Neutrophil (primary cell): ENCODE measurements at regions not wholly inside any gene's neighbourhood (a gene's known extent, or its start where the extent isn't known, plus 50 kb on each side); places are given as distances from the start of the nearest gene placed in this dataset.

Source experiments
- H3K27ac ChIP-seq: fragments of 200-600 bp; sonication (generic); 2 replicates; pipeline ENCODE4 v1.5.1; 2016; ENCODE audit warnings: mild to moderate bottlenecking, moderate library complexity
- H3K27me3 ChIP-seq: fragments of 200-600 bp; sonication (generic); 2 replicates; pipeline ENCODE4 v1.6.0; 2016; ENCODE audit warnings: mild to moderate bottlenecking
- H3K36me3 ChIP-seq: fragments of 200-600 bp; sonication (generic); 2 replicates; pipeline ENCODE4 v1.5.1; 2017
- H3K4me1 ChIP-seq, 2 experiments: fragments of 200-600 bp in 1 of 2; sonication (generic) in 1 of 2; 1 replicate in 1 of 2; 2 replicates in 1 of 2; pipeline versions ENCODE4 v1.5.1 to v1.6.1; 2013 to 2016; ENCODE audit warnings: low read depth in 1 of 2, low read length in 1 of 2, mild to moderate bottlenecking in 1 of 2, moderate library complexity in 1 of 2; ENCODE audit not compliant: control insufficient read depth in 1 of 2, insufficient read depth in 1 of 2
- H3K4me3 ChIP-seq, 2 experiments: fragments of 200-600 bp in 1 of 2; sonication (generic) in 1 of 2; 1 replicate in 1 of 2; 2 replicates in 1 of 2; pipeline ENCODE4 v1.5.1; 2013 to 2016; ENCODE audit warnings: low read depth in 1 of 2, low read length in 1 of 2, mild to moderate bottlenecking in 1 of 2, moderate library complexity in 1 of 2
- H3K9me3 ChIP-seq: fragments of 200-600 bp; sonication (generic); 2 replicates; pipeline ENCODE4 v1.5.1; 2016
- TF ChIP-seq, protein P1 (sequence below): fragments of 200-600 bp; sonication (generic); IDR thresholded peaks from 2 replicates; pipeline ENCODE4 v1.5.1; 2016; ENCODE audit warnings: antibody characterized with exemption

DNA sequence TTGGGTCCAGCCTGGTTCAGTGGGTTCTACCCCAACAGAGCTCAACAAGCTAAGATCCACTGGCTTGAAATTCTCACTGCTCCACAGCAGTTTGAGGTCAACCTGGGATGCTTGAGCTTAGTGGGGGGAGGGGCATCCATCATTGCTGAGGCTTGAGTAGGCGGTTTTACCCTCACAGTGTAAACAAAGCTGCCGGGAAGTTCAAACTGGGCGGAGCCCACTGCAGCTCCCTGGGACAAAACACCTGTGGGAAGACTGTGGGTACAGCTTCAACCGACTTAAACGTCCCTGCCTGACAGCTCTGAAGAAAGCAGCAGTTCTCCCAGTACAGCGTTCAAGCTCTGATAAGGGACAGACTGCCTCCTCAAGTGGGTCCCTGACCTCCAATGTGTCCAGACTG, 1161.9 kb downstream of the UQCRFS1 start:
- H3K9me3 ChIP-seq, result peaks cover 5% of the 10 kb centered on the region
- H3K27me3 ChIP-seq, result no peaks in the 10 kb centered on the region
- no peaks in the 10 kb centered on the region for H3K36me3 ChIP-seq
- H3K4me3 ChIP-seq, result no peak overlapping the region
- H3K4me1 ChIP-seq, result no peaks in the 10 kb centered on the region
- TF ChIP-seq, protein P1, sequence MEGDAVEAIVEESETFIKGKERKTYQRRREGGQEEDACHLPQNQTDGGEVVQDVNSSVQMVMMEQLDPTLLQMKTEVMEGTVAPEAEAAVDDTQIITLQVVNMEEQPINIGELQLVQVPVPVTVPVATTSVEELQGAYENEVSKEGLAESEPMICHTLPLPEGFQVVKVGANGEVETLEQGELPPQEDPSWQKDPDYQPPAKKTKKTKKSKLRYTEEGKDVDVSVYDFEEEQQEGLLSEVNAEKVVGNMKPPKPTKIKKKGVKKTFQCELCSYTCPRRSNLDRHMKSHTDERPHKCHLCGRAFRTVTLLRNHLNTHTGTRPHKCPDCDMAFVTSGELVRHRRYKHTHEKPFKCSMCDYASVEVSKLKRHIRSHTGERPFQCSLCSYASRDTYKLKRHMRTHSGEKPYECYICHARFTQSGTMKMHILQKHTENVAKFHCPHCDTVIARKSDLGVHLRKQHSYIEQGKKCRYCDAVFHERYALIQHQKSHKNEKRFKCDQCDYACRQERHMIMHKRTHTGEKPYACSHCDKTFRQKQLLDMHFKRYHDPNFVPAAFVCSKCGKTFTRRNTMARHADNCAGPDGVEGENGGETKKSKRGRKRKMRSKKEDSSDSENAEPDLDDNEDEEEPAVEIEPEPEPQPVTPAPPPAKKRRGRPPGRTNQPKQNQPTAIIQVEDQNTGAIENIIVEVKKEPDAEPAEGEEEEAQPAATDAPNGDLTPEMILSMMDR, result no peak
- no peak overlapping the region for H3K27ac ChIP-seq

DNA sequence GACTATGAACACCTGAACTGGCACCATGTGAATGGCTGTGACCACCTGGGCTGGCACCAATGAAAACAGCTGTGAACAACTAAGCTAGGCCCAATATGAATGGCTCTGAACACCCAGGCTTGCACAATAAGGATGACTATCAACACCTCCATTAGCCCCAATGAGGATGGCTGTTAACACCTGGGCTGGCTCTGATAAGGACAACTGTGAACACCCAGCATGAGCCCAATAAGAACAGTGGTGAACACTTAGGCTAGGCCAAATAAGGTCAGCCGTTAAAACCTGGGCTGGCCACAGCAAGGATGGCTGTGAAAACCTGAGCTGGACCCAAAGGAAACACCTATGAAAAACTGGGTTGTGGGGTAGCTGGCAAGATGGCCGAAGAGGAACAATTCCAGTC, 1163.1 kb downstream of the UQCRFS1 start:
- no peaks in the 10 kb centered on the region for H3K27me3 ChIP-seq
- H3K4me1 ChIP-seq, result no peaks in the 10 kb centered on the region
- H3K4me3 ChIP-seq, result no peak overlapping the region
- H3K9me3 ChIP-seq, result peaks cover 5% of the 10 kb centered on the region
- TF ChIP-seq, protein P1, result no peak
- no peaks in the 10 kb centered on the region for H3K36me3 ChIP-seq
- no peak overlapping the region for H3K27ac ChIP-seq

DNA sequence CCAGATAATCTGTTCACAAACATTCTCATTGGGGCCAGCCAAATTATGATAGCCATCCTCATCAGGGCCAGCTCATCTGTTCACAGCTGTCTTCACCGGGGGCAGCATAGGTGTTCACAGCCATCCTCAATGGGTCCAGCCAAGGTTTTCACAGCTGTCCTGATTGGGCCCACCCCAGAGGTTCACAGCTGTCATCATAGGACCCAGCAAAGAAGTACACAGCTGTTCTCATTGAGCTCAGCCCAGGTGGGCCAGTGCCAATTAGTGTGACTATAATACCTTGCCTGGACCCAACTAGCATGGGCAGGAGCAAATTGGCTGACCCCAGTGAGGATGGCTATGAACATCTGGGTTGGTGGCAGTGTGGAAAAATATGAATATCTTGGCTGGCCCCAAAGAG, 1166.0 kb downstream of the UQCRFS1 start:
- peaks cover 5% of the 10 kb centered on the region for H3K9me3 ChIP-seq
- no peak overlapping the region for H3K4me3 ChIP-seq
- no peaks in the 10 kb centered on the region for H3K4me1 ChIP-seq
- TF ChIP-seq, protein P1, result no peak
- H3K36me3 ChIP-seq, result no peaks in the 10 kb centered on the region
- H3K27ac ChIP-seq, result no peak overlapping the region
- no peaks in the 10 kb centered on the region for H3K27me3 ChIP-seq

DNA sequence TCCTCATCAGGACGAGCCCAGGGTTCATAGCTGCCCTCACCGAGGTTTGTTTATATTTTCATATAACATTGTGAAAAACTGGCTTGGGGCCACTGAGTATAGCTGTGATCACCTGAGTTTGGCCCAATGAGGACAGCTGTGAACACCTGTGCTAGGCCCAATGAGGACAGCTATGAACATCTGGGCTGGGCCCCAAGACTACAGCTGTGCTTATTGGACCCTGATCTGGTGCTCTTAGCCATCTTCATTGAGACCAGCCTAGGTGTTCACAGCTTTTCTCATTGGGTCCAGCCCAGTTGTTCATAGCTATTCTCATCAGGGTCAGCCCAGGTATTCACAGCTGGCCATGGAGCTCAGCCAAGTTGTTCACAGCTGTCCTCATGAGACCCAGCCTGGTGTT, 1167.3 kb downstream of the UQCRFS1 start:
- TF ChIP-seq, protein P1, result no peak
- no peaks in the 10 kb centered on the region for H3K36me3 ChIP-seq
- H3K4me3 ChIP-seq, result no peak overlapping the region
- H3K27me3 ChIP-seq, result no peaks in the 10 kb centered on the region
- peaks cover 5% of the 10 kb centered on the region for H3K9me3 ChIP-seq
- no peak overlapping the region for H3K27ac ChIP-seq
- H3K4me1 ChIP-seq, result no peaks in the 10 kb centered on the region

DNA sequence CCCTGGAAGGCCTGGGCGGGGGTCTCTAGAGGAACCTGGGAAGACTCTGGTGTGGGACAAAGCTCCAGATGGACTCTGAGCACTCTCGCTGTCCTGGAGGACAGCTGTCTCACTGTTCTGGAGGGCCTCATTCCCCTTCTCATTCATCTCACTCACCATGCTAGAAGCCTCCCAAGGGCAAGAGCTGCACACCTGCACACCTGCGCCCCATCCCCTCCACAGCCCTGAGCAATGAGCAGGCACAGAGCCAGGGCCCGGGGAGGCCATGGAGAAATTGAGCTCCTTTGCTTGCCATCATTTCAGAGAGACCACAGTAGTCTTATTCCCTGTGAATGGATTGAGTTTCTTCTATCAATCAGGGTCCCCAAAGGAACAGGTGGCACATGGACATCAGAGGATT, 1168.5 kb downstream of the UQCRFS1 start:
- H3K36me3 ChIP-seq, result no peaks in the 10 kb centered on the region
- no peak overlapping the region for H3K27ac ChIP-seq
- H3K4me3 ChIP-seq, result no peak overlapping the region
- peaks cover 5% of the 10 kb centered on the region for H3K9me3 ChIP-seq
- no peaks in the 10 kb centered on the region for H3K4me1 ChIP-seq
- TF ChIP-seq, protein P1, result no peak
- no peaks in the 10 kb centered on the region for H3K27me3 ChIP-seq

DNA sequence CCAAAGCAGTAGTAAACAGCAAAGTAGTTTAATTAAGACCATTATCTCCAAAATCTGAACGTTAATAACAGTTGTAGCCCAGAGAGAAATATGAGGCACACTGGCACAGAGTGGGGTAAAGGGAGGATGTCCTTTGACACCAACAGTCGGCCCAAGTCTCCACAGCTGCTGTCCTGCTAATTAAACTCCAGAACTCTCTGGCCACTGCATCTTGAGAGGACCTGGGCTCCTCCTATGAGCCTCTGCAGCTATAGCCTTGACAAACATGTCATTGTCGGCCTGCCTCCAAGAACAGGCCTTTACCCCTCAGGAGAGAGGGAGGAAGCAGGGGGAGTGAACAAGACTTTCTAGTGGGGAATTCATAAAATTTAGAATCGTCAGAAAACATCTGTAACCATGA, 1170.4 kb downstream of the UQCRFS1 start:
- peaks cover 5% of the 10 kb centered on the region for H3K9me3 ChIP-seq
- no peak overlapping the region for H3K27ac ChIP-seq
- no peaks in the 10 kb centered on the region for H3K36me3 ChIP-seq
- no peaks in the 10 kb centered on the region for H3K4me1 ChIP-seq
- H3K4me3 ChIP-seq, result no peak overlapping the region
- TF ChIP-seq, protein P1, result no peak
- no peaks in the 10 kb centered on the region for H3K27me3 ChIP-seq
